ENCODE measurements at regions not wholly inside any gene's neighbourhood (a gene's known extent, or its start where the extent isn't known, plus 50 kb on each side); places are given as distances from the start of the nearest gene placed in this dataset.

- TF ChIP-seq GATAD2B (IDR thresholded peaks at IDR 0.05; ENCODE audit: borderline replicate concordance), result no peak
- TF ChIP-seq HMGXB4 (CRISPR knock-in tag; IDR thresholded peaks at IDR 0.05), result no peak
- TF ChIP-seq KAT8 (IDR thresholded peaks at IDR 0.05; ENCODE audit: low read depth), result no peak
- TF ChIP-seq ZNF197 (CRISPR knock-in tag; IDR thresholded peaks at IDR 0.05; ENCODE audit: low read depth), result no peak
- no peak for TF ChIP-seq ZFX (CRISPR knock-in tag; IDR thresholded peaks at IDR 0.05)
- no peak for TF ChIP-seq ETV6 (IDR thresholded peaks at IDR 0.05; ENCODE audit: borderline replicate concordance in 1 of 2, low read depth in 2 of 2, low read length in 1 of 2)
- no peak for TF ChIP-seq ETV6 (CRISPR knock-in tag; IDR thresholded peaks at IDR 0.05; ENCODE audit: borderline replicate concordance)
Measured at GRCh38 chr2:55796121-55796520, 102.5 kb upstream of the PNPT1 start.
